ENCODE measurements at regions not wholly inside any gene's neighbourhood (a gene's known extent, or its start where the extent isn't known, plus 50 kb on each side); places are given as distances from the start of the nearest gene placed in this dataset.

DNA sequence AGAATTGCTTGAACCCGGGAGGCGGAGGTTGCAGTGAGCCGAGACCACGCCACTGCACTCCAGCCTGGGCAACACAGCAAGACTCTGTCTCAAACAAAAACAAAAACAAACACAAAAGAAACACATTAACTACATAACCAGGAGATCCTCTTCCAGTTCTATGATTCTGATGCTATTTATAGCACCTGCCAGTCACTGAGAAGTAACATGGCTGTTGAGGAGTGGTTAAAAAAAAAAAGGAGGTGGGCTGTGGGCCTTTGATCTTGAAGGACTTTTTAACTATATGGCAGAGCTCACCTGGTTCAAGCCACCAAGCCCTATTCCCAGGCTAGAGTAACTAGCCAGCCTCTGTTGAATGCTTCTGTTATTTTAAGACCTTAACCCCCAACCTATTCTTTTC is 148.8 kb downstream of the ZBTB18 start:
- Histone ChIP-seq H3K9me3 (no peaks in the 10 kb centered on the region), H3K4me1 (no peaks in the 10 kb centered on the region), H3K4me3 (no peak overlapping the region), H3K36me3 (no peaks in the 10 kb centered on the region), H3K27me3 (no peaks in the 10 kb centered on the region), H3K27ac (replicated peaks in 1 of 4) (no peak overlapping the region)
- 100% methylated on average over 4 of the region's 4 CpGs for WGBS
- intact Hi-C loops (cut with DNase I), result no loop called here
- DNase-seq (ENCODE audit: extremely low spot score), result no peak
- TF ChIP-seq EP300 (IDR thresholded peaks at IDR 0.05) (no peak), POLR2A (IDR thresholded peaks at IDR 0.05; ENCODE audit: low read depth) (no peak), POLR2AphosphoS5 (IDR thresholded peaks at IDR 0.05) (no peak)
- TF ChIP-seq, protein P1, sequence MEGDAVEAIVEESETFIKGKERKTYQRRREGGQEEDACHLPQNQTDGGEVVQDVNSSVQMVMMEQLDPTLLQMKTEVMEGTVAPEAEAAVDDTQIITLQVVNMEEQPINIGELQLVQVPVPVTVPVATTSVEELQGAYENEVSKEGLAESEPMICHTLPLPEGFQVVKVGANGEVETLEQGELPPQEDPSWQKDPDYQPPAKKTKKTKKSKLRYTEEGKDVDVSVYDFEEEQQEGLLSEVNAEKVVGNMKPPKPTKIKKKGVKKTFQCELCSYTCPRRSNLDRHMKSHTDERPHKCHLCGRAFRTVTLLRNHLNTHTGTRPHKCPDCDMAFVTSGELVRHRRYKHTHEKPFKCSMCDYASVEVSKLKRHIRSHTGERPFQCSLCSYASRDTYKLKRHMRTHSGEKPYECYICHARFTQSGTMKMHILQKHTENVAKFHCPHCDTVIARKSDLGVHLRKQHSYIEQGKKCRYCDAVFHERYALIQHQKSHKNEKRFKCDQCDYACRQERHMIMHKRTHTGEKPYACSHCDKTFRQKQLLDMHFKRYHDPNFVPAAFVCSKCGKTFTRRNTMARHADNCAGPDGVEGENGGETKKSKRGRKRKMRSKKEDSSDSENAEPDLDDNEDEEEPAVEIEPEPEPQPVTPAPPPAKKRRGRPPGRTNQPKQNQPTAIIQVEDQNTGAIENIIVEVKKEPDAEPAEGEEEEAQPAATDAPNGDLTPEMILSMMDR (IDR thresholded peaks at IDR 0.05), result no peak

DNA sequence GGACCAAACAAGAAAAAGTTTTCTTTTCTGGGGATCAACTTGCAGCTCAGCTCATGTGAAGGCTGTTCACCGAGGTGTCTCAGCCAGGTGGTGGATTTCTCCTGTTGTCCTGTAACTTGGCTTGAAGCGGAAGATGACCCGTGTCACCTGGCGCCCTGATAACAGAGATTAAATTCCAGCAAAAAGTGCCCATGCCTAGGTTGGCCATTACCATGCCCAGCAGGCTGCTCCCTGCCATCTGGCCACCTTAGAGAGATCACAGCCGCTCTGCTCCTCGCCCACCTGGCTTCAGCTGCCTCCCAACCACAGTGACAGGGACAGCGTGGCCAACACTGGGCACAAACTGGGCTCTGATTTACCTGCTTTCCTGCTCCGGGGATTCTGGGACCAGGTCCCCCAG is 149.5 kb downstream of the ZBTB18 start:
- DNase-seq (ENCODE audit: extremely low spot score), result no peak
- Histone ChIP-seq H3K9me3 (no peaks in the 10 kb centered on the region), H3K4me3 (no peak overlapping the region), H3K4me1 (no peaks in the 10 kb centered on the region), H3K27me3 (no peaks in the 10 kb centered on the region), H3K36me3 (no peaks in the 10 kb centered on the region), H3K27ac (replicated peaks in 1 of 4) (no peak overlapping the region)
- no peak for TF ChIP-seq EP300 (IDR thresholded peaks at IDR 0.05)
- no peak for TF ChIP-seq POLR2A (IDR thresholded peaks at IDR 0.05; ENCODE audit: low read depth)
- no peak for TF ChIP-seq POLR2AphosphoS5 (IDR thresholded peaks at IDR 0.05)
- TF ChIP-seq, protein P1 (IDR thresholded peaks at IDR 0.05), result no peak
- intact Hi-C loops (cut with DNase I), result no loop called here
- WGBS, result 93% methylated on average over 8 of the region's 8 CpGs

DNA sequence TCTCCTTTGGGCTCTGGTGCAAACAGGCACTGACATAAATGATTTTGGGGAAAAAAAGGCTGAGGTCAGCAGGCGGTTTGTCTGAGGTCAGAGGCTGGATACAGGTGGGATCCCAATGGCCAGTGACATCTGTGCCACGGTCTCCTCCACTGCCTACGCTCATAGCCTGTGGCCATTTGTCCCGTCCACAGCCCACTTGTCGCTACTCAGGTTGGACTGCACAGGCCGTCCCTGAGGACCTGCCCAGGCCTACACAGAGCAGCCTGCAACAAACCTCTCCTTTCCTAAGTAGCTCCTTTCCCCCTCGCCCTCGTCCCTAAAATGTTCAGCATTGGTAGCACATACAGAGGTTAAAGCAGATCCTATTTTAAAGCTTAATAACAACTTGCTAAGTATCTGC is 150.7 kb downstream of the ZBTB18 start:
- intact Hi-C loops (cut with DNase I), result no loop called here

DNA sequence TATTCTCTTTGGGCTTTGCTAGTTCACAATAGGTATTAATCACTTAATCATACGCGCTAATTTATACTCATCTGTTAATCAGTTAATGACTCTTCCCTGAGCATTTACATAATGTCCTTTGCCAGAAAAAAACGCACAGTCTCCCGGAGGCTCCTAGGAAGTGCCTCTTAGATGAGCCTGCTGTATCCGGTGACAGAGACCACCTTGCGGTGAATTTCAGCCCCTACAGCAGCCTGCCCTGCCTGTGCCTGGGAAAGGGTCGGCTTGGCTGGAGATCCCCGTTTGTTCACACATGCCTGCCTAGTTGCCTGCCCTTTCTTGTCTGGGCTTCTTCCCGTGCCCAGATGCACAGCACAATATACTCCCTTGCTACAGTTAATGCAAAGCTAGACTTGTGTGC is 152.9 kb downstream of the ZBTB18 start:
- intact Hi-C loops (cut with DNase I), result no loop called here
- H3K4me1 ChIP-seq, result peaks cover 0 to 9% (median 8%) of the 10 kb centered on the region in 4 donors
- H3K36me3 ChIP-seq, result no peaks in the 10 kb centered on the region
- no peaks in the 10 kb centered on the region for H3K27me3 ChIP-seq
- no peak for DNase-seq (ENCODE audit: extremely low spot score)
- H3K4me3 ChIP-seq, result no peak overlapping the region
- no peak overlapping the region for H3K27ac ChIP-seq (replicated peaks in 1 of 4)
- H3K9me3 ChIP-seq, result no peaks in the 10 kb centered on the region
- TF ChIP-seq EP300 (IDR thresholded peaks at IDR 0.05) (no peak), POLR2A (IDR thresholded peaks at IDR 0.05; ENCODE audit: low read depth) (no peak), POLR2AphosphoS5 (IDR thresholded peaks at IDR 0.05) (no peak)
- TF ChIP-seq, protein P1 (IDR thresholded peaks at IDR 0.05), result no peak
- 85% methylated on average over 9 of the region's 9 CpGs for WGBS

More for the DNA sequence above, 150.7 kb downstream of the ZBTB18 start:
- WGBS, result 90% methylated on average over 8 of the region's 8 CpGs
- Histone ChIP-seq H3K36me3 (no peaks in the 10 kb centered on the region), H3K4me3 (no peak overlapping the region), H3K9me3 (no peaks in the 10 kb centered on the region), H3K27ac (replicated peaks in 1 of 4) (no peak overlapping the region), H3K4me1 (no peaks in the 10 kb centered on the region), H3K27me3 (no peaks in the 10 kb centered on the region)
- no peak for DNase-seq (ENCODE audit: extremely low spot score)
- TF ChIP-seq, protein P1 (IDR thresholded peaks at IDR 0.05), result no peak
- no peak for TF ChIP-seq EP300 (IDR thresholded peaks at IDR 0.05)
- TF ChIP-seq POLR2AphosphoS5 (IDR thresholded peaks at IDR 0.05), result no peak
- no peak for TF ChIP-seq POLR2A (IDR thresholded peaks at IDR 0.05; ENCODE audit: low read depth)

DNA sequence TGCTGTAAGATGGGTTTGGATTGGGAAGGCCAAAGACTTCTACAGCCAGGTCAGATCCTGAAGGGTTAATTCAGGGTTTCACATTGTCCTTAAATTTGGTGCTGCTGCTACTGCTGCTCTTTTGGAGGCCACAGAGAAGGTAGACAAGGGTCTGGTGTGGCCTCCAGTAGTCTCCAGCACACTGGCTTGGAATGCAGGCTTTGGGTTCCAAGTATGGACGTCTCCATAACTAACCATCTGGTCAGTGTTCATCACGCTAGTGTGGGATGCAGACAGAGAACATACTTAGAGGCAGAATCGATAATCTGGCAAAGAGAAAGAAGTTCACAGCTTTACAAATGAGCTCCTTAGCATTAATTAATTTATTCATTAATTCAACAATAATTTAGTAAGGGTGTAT is 154.1 kb downstream of the ZBTB18 start:
- Histone ChIP-seq H3K27ac (replicated peaks in 1 of 4) (no peak overlapping the region), H3K4me1 (peaks cover 0 to 9% (median 8%) of the 10 kb centered on the region in 4 donors), H3K27me3 (no peaks in the 10 kb centered on the region), H3K4me3 (no peak overlapping the region), H3K36me3 (no peaks in the 10 kb centered on the region), H3K9me3 (no peaks in the 10 kb centered on the region)
- intact Hi-C loops (cut with DNase I), result no loop called here
- WGBS, result 84% methylated on average over 3 of the region's 3 CpGs
- TF ChIP-seq EP300 (IDR thresholded peaks at IDR 0.05), result no peak
- TF ChIP-seq, protein P1 (IDR thresholded peaks at IDR 0.05), result no peak
- no peak for TF ChIP-seq POLR2AphosphoS5 (IDR thresholded peaks at IDR 0.05)
- TF ChIP-seq POLR2A (IDR thresholded peaks at IDR 0.05; ENCODE audit: low read depth), result no peak
- no peak for DNase-seq (ENCODE audit: extremely low spot score)

All from esophagus muscularis mucosa (tissue), 4 donors.